ENCODE measurements at regions not wholly inside any gene's neighbourhood (a gene's known extent, or its start where the extent isn't known, plus 50 kb on each side); places are given as distances from the start of the nearest gene placed in this dataset.
A peak's percentile ranks its signal among the peaks of the same experiment; 100 is the strongest.
"Not testable (repeated sequence)": the region's sequence is repeated elsewhere in the genome, so short reads cannot be mapped to it uniquely, and the experiment has no call there.

GRCh38 chr7:149930374-149931068, 56.8 kb downstream of the ATP6V0E2 start:
- H3K27me3 Mint-ChIP-seq (ENCODE audit: insufficient read depth); H3K36me3 Mint-ChIP-seq (ENCODE audit: low read depth); H3K9me3 Mint-ChIP-seq; H3K27ac Mint-ChIP-seq; H3K4me3 Mint-ChIP-seq; H3K4me1 Mint-ChIP-seq (ENCODE audit: low read depth): not testable (repeated sequence)
- peak; percentile 0 for DNase-seq

GRCh38 chr7:149933776-149934175, 60.0 kb downstream of the ATP6V0E2 start:
- not testable (repeated sequence) for DNase-seq; H3K27me3 Mint-ChIP-seq (ENCODE audit: insufficient read depth); H3K27ac Mint-ChIP-seq; H3K36me3 Mint-ChIP-seq (ENCODE audit: low read depth); H3K4me1 Mint-ChIP-seq (ENCODE audit: low read depth); H3K9me3 Mint-ChIP-seq; H3K4me3 Mint-ChIP-seq

- H3K9me3 Mint-ChIP-seq; DNase-seq; H3K4me3 Mint-ChIP-seq; H3K27me3 Mint-ChIP-seq (ENCODE audit: insufficient read depth); H3K4me1 Mint-ChIP-seq (ENCODE audit: low read depth); H3K27ac Mint-ChIP-seq; H3K36me3 Mint-ChIP-seq (ENCODE audit: low read depth): not testable (repeated sequence)
Measured at GRCh38 chr7:149947346-149947745, 73.6 kb downstream of the ATP6V0E2 start.

- not testable (repeated sequence) for H3K4me1 Mint-ChIP-seq (ENCODE audit: low read depth); H3K36me3 Mint-ChIP-seq (ENCODE audit: low read depth); H3K4me3 Mint-ChIP-seq; H3K27me3 Mint-ChIP-seq (ENCODE audit: insufficient read depth); DNase-seq; H3K27ac Mint-ChIP-seq; H3K9me3 Mint-ChIP-seq
Measured at GRCh38 chr7:149948444-149948843, 74.7 kb downstream of the ATP6V0E2 start.

GRCh38 chr7:149949863-149950577, 76.3 kb downstream of the ATP6V0E2 start:
- H3K4me1 Mint-ChIP-seq (ENCODE audit: low read depth); H3K27ac Mint-ChIP-seq; H3K36me3 Mint-ChIP-seq (ENCODE audit: low read depth); DNase-seq; H3K27me3 Mint-ChIP-seq (ENCODE audit: insufficient read depth); H3K9me3 Mint-ChIP-seq; H3K4me3 Mint-ChIP-seq: not testable (repeated sequence)

- not testable (repeated sequence) for H3K27me3 Mint-ChIP-seq (ENCODE audit: insufficient read depth); H3K4me1 Mint-ChIP-seq (ENCODE audit: low read depth); DNase-seq; H3K4me3 Mint-ChIP-seq; H3K9me3 Mint-ChIP-seq; H3K36me3 Mint-ChIP-seq (ENCODE audit: low read depth); H3K27ac Mint-ChIP-seq
Measured at GRCh38 chr7:149950578-149950924, 76.8 kb downstream of the ATP6V0E2 start.

- H3K9me3 Mint-ChIP-seq: not testable (repeated sequence)
Measured at GRCh38 chr7:149951579-149951978, 77.8 kb downstream of the ATP6V0E2 start.

GRCh38 chr7:149958880-149959279, 85.1 kb downstream of the ATP6V0E2 start:
- not testable (repeated sequence) for H3K4me1 Mint-ChIP-seq (ENCODE audit: low read depth)

More at GRCh38 chr7:149951579-149951978, 77.8 kb downstream of the ATP6V0E2 start:
- not testable (repeated sequence) for H3K36me3 Mint-ChIP-seq (ENCODE audit: low read depth); DNase-seq; H3K27me3 Mint-ChIP-seq (ENCODE audit: insufficient read depth); H3K4me3 Mint-ChIP-seq; H3K4me1 Mint-ChIP-seq (ENCODE audit: low read depth); H3K27ac Mint-ChIP-seq

GRCh38 chr7:149960863-149961262, 87.1 kb downstream of the ATP6V0E2 start:
- not testable (repeated sequence) for H3K27ac Mint-ChIP-seq; H3K9me3 Mint-ChIP-seq; H3K27me3 Mint-ChIP-seq (ENCODE audit: insufficient read depth); H3K4me1 Mint-ChIP-seq (ENCODE audit: low read depth); H3K4me3 Mint-ChIP-seq; H3K36me3 Mint-ChIP-seq (ENCODE audit: low read depth); DNase-seq

More at GRCh38 chr7:149958880-149959279, 85.1 kb downstream of the ATP6V0E2 start:
- H3K36me3 Mint-ChIP-seq (ENCODE audit: low read depth); H3K27ac Mint-ChIP-seq; H3K4me3 Mint-ChIP-seq; DNase-seq; H3K9me3 Mint-ChIP-seq; H3K27me3 Mint-ChIP-seq (ENCODE audit: insufficient read depth): not testable (repeated sequence)

- H3K4me1 Mint-ChIP-seq (ENCODE audit: low read depth); DNase-seq; H3K36me3 Mint-ChIP-seq (ENCODE audit: low read depth); H3K9me3 Mint-ChIP-seq; H3K4me3 Mint-ChIP-seq; H3K27me3 Mint-ChIP-seq (ENCODE audit: insufficient read depth); H3K27ac Mint-ChIP-seq: not testable (repeated sequence)
Measured at GRCh38 chr7:149961878-149962277, 88.1 kb downstream of the ATP6V0E2 start.

GRCh38 chr7:149962685-149963319, 89.0 kb downstream of the ATP6V0E2 start:
- not testable (repeated sequence) for H3K9me3 Mint-ChIP-seq; DNase-seq; H3K4me3 Mint-ChIP-seq; H3K4me1 Mint-ChIP-seq (ENCODE audit: low read depth); H3K27ac Mint-ChIP-seq; H3K27me3 Mint-ChIP-seq (ENCODE audit: insufficient read depth); H3K36me3 Mint-ChIP-seq (ENCODE audit: low read depth)

GRCh38 chr7:149963985-149964384, 90.2 kb downstream of the ATP6V0E2 start:
- DNase-seq; H3K4me1 Mint-ChIP-seq (ENCODE audit: low read depth); H3K27ac Mint-ChIP-seq; H3K27me3 Mint-ChIP-seq (ENCODE audit: insufficient read depth); H3K4me3 Mint-ChIP-seq; H3K9me3 Mint-ChIP-seq; H3K36me3 Mint-ChIP-seq (ENCODE audit: low read depth): not testable (repeated sequence)

GRCh38 chr7:149966444-149966843, 92.7 kb downstream of the ATP6V0E2 start:
- H3K9me3 Mint-ChIP-seq; H3K36me3 Mint-ChIP-seq (ENCODE audit: low read depth); DNase-seq; H3K4me1 Mint-ChIP-seq (ENCODE audit: low read depth); H3K27me3 Mint-ChIP-seq (ENCODE audit: insufficient read depth); H3K27ac Mint-ChIP-seq; H3K4me3 Mint-ChIP-seq: not testable (repeated sequence)

- not testable (repeated sequence) for H3K27me3 Mint-ChIP-seq (ENCODE audit: insufficient read depth); H3K27ac Mint-ChIP-seq; H3K9me3 Mint-ChIP-seq; H3K4me1 Mint-ChIP-seq (ENCODE audit: low read depth); H3K4me3 Mint-ChIP-seq; H3K36me3 Mint-ChIP-seq (ENCODE audit: low read depth); DNase-seq
Measured at GRCh38 chr7:149972977-149973376, 99.2 kb downstream of the ATP6V0E2 start.

Measured in HFFc6 (cell line).